IMR-90 (cell line): ENCODE measurements at regions not wholly inside any gene's neighbourhood (a gene's known extent, or its start where the extent isn't known, plus 50 kb on each side); places are given as distances from the start of the nearest gene placed in this dataset.

Experiments
- ATAC-seq: fragments of 200-7000 bp; cut with Tn5 transposase; 2 replicates; pipeline ENCODE4 v1.9.1; 2020; ENCODE audit warnings: low read depth, mild to moderate bottlenecking, moderate library complexity
- BruUV-seq: library from RNA; stranded (reverse); fragments of 400-500 nt; replicated peaks from 2 replicates; lab custom pipeline; 2021; lab: Mats Ljungman, UMichigan
- CTCF ChIA-PET: fragments of 300-600 bp; formaldehyde crosslinking; extraction: SDS; loops from one replicate; lab custom pipeline; 2021; ENCODE audit warnings: antibody characterized with exemption; lab: Yijun Ruan, JAX
- POLR2A ChIA-PET: fragments of 300-600 bp; sonication (Branson Sonifier 250); formaldehyde crosslinking; loops from one replicate; lab custom pipeline; 2022; ENCODE audit warnings: antibody characterized with exemption; ENCODE audit not compliant: unreplicated experiment; lab: Charles Lee
- DNase-seq: peaks from one replicate; pipeline ENCODE4 v3.0.0; 2013
- H2AFZ ChIP-seq: replicated peaks from 2 replicates; pipeline ENCODE3; 2013; ENCODE audit warnings: low read length, mild to moderate bottlenecking; ENCODE audit not compliant: poor library complexity
- H2AK5ac ChIP-seq: 2 replicates; pipeline ENCODE4 v1.6.1; 2013; ENCODE audit warnings: low read depth, low read length, inconsistent platforms
- H2AK9ac ChIP-seq: replicated peaks from 2 replicates; pipeline ENCODE3; 2013; ENCODE audit warnings: mild to moderate bottlenecking, low read depth, low read length, moderate library complexity; ENCODE audit not compliant: poor library complexity
- H2BK120ac ChIP-seq: 2 replicates; pipeline ENCODE4 v1.6.1; 2013; ENCODE audit warnings: low read depth, low read length, inconsistent platforms
- H2BK15ac ChIP-seq: 3 replicates; pipeline ENCODE4 v1.6.1; 2013; ENCODE audit warnings: low read depth, low read length, inconsistent platforms
- H2BK20ac ChIP-seq: 2 replicates; pipeline ENCODE4 v1.6.1; 2013; ENCODE audit warnings: low read depth, mild to moderate bottlenecking, inconsistent platforms, low read length, moderate library complexity
- H2BK5ac ChIP-seq: 2 replicates; pipeline ENCODE4 v1.6.1; 2013; ENCODE audit warnings: mild to moderate bottlenecking, low read depth, low read length, inconsistent platforms; ENCODE audit not compliant: poor library complexity, severe bottlenecking
- H3K14ac ChIP-seq: replicated peaks from 2 replicates; pipeline ENCODE4 v1.6.1; 2013; ENCODE audit warnings: low read depth, low read length, inconsistent platforms
- H3K18ac ChIP-seq: 2 replicates; pipeline ENCODE4 v1.6.1; 2013; ENCODE audit warnings: low read depth, low read length, control low read depth
- H3K23ac ChIP-seq: 2 replicates; pipeline ENCODE4 v1.6.1; 2013; ENCODE audit warnings: low read depth, low read length, inconsistent platforms
- H3K27ac ChIP-seq: 2 replicates; pipeline ENCODE4 v1.5.1; 2013; ENCODE audit warnings: mild to moderate bottlenecking, control low read depth, low read length; ENCODE audit not compliant: insufficient read depth
- H3K27me3 ChIP-seq: 2 replicates; pipeline ENCODE4 v1.6.1; 2013; ENCODE audit warnings: low read length; ENCODE audit not compliant: control insufficient read depth, insufficient read depth
- H3K36me3 ChIP-seq: 2 replicates; pipeline ENCODE4 v1.6.1; 2013; ENCODE audit warnings: low read length, mixed read lengths; ENCODE audit not compliant: control insufficient read depth, insufficient read depth
- H3K4ac ChIP-seq: 2 replicates; pipeline ENCODE4 v1.6.1; 2013; ENCODE audit warnings: low read depth, low read length, inconsistent platforms
- H3K4me1 ChIP-seq: 2 replicates; pipeline ENCODE4 v1.6.1; 2013; ENCODE audit warnings: low read length, mixed read lengths; ENCODE audit not compliant: control insufficient read depth, insufficient read depth
- H3K4me2 ChIP-seq: 2 replicates; pipeline ENCODE4 v1.6.1; 2013; ENCODE audit warnings: low read depth, mild to moderate bottlenecking, control low read depth, low read length, moderate library complexity
- H3K4me3 ChIP-seq: 2 replicates; pipeline ENCODE4 v1.5.1; 2013; ENCODE audit warnings: low read depth, mild to moderate bottlenecking, control low read depth, low read length, moderate library complexity; ENCODE audit not compliant: insufficient read depth
- H3K56ac ChIP-seq: 2 replicates; pipeline ENCODE4 v1.6.1; 2013; ENCODE audit warnings: low read length, inconsistent platforms; ENCODE audit not compliant: insufficient read depth; ENCODE audit errors: extremely low read depth
- H3K79me1 ChIP-seq, 2 experiments: 2 replicates each; pipeline ENCODE4 v1.6.1; 2013; ENCODE audit warnings: low read length in 2 of 2, inconsistent platforms in 1 of 2, low read depth in 1 of 2
- H3K9ac ChIP-seq: 2 replicates; pipeline ENCODE4 v1.6.1; 2013; ENCODE audit warnings: low read depth, low read length, control low read depth
- H3K9me1 ChIP-seq: 2 replicates; pipeline ENCODE4 v1.6.1; 2013; ENCODE audit warnings: low read length, inconsistent platforms; ENCODE audit not compliant: insufficient read depth
- H3K9me3 ChIP-seq: 2 replicates; pipeline ENCODE4 v1.6.1; 2013; ENCODE audit warnings: low read length; ENCODE audit not compliant: control insufficient read depth, insufficient read depth
- H4K20me1 ChIP-seq: 2 replicates; pipeline ENCODE4 v1.6.1; 2013; ENCODE audit warnings: low read length, inconsistent platforms; ENCODE audit not compliant: insufficient read depth
- H4K5ac ChIP-seq: 2 replicates; pipeline ENCODE4 v1.6.1; 2013; ENCODE audit warnings: mild to moderate bottlenecking, low read depth, low read length, control low read depth
- H4K8ac ChIP-seq, 2 experiments: 2 replicates each; pipeline ENCODE4 v1.6.1; 2013; ENCODE audit warnings: low read depth in 2 of 2, low read length in 2 of 2, control low read depth in 1 of 2, inconsistent platforms in 1 of 2
- H4K91ac ChIP-seq: 2 replicates; pipeline ENCODE4 v1.6.1; 2013; ENCODE audit warnings: low read depth, low read length, inconsistent platforms; ENCODE audit not compliant: insufficient read depth
- CHD1 ChIP-seq: IDR thresholded peaks from 2 replicates; pipeline ENCODE4 v1.6.1; 2012; ENCODE audit warnings: low read depth, low read length, improper control_type of control experiment
- MAZ ChIP-seq: IDR thresholded peaks from 2 replicates; pipeline ENCODE4 v1.6.1; 2012; ENCODE audit warnings: low read depth, mild to moderate bottlenecking, low read length, improper control_type of control experiment, moderate library complexity, borderline replicate concordance
- MXI1 ChIP-seq: IDR thresholded peaks from 2 replicates; pipeline ENCODE4 v1.6.1; 2012; ENCODE audit warnings: low read depth, mild to moderate bottlenecking, low read length, moderate library complexity, borderline replicate concordance
- RCOR1 ChIP-seq: IDR thresholded peaks from 2 replicates; pipeline ENCODE4 v1.6.1; 2012; ENCODE audit warnings: mild to moderate bottlenecking, low read length, improper control_type of control experiment; ENCODE audit not compliant: insufficient replicate concordance
- RFX5 ChIP-seq: IDR thresholded peaks from 2 replicates; pipeline ENCODE4 v1.8.0; 2012; ENCODE audit warnings: low read depth, mild to moderate bottlenecking, low read length, moderate library complexity
- WGBS, 2 experiments: methylation state at CpG; one replicate each; pipeline versions ENCODE4 v1.1.5 to v1.1.7; 2013; ENCODE audit warnings: missing lambda C conversion rate in 2 of 2; ENCODE audit not compliant: insufficient read length in 1 of 2; ENCODE audit errors: extremely low coverage in 2 of 2; 5-methylcytosine and 5-hydroxymethylcytosine counted together
- dilution Hi-C: fragments of 300-500 bp; cut with HindIII; formaldehyde crosslinking; loops from one replicate; pipeline ENCODE4 v1.14.3; 2018; ENCODE audit warnings: low sequenced_read_pairs; ENCODE audit not compliant: unreplicated experiment
- in situ Hi-C: fragments of 300-500 bp; cut with MboI; formaldehyde crosslinking; loops from 3 replicates; pipeline ENCODE4 v1.14.3; 2019; ENCODE audit warnings: low sequenced_read_pairs, inconsistent platforms, mixed read lengths
- intact Hi-C: fragments of 100-400 bp; cut with micrococcal nuclease; formaldehyde crosslinking; loops from 2 replicates; pipeline ENCODE4 v1.10.0; 2022

- Histone ChIP-seq H3K18ac (no peak overlapping the region), H2BK20ac (no peak overlapping the region), H3K4ac (no peak overlapping the region), H4K8ac (no peak overlapping the region), H2AK5ac (no peak overlapping the region), H4K91ac (no peak overlapping the region), H3K27ac (no peak overlapping the region), H2BK15ac (no peak overlapping the region), H2AK9ac (no peak overlapping the region), H4K20me1 (no peaks in the 10 kb centered on the region), H4K5ac (no peak overlapping the region), H2BK120ac (no peak overlapping the region), H3K9ac (no peak overlapping the region), H3K4me3 (no peak overlapping the region), H2AFZ (no peak overlapping the region), H3K14ac (no peak overlapping the region), H3K27me3 (no peaks in the 10 kb centered on the region), H3K56ac (no peak overlapping the region), H3K23ac (no peak overlapping the region), H3K9me3 (no peaks in the 10 kb centered on the region; the same call in 1 of the 2 replicates), H3K4me1 (no peaks in the 10 kb centered on the region), H3K79me1 (no peaks in the 10 kb centered on the region), H2BK5ac (no peak overlapping the region), H3K36me3 (no peaks in the 10 kb centered on the region), H3K9me1 (no peaks in the 10 kb centered on the region), H3K4me2 (no peak overlapping the region)
- no TSS peak for BruUV-seq
- WGBS, 2 experiments = no CpG with 5 or more reads among the region's 2 CpGs
- ATAC-seq = no peak
- dilution Hi-C loops (no loop called here), in situ Hi-C loops (no loop called here), intact Hi-C loops (no loop called here)
- DNase-seq = no peak
- ChIA-PET CTCF (no interaction called here), POLR2A (no interaction called here)
- TF ChIP-seq MAZ (no peak), MXI1 (no peak), CHD1 (no peak), RCOR1 (no peak), RFX5 (no peak)
These were observed 71.8 kb upstream of the SAMSN1 start for GRCh38 chr21:14617871-14618270.
